Sigmoid colon (tissue), 4 donors: ENCODE measurements at regions not wholly inside any gene's neighbourhood (a gene's known extent, or its start where the extent isn't known, plus 50 kb on each side); places are given as distances from the start of the nearest gene placed in this dataset.

Source experiments
- POLR2AphosphoS5 ChIP-seq, 4 donors: sonication (generic); formaldehyde crosslinking; IDR thresholded peaks; one replicate each; pipeline ENCODE4 v1.6.1; 2017; ENCODE audit warnings: antibody characterized with exemption in 4 of 4
- TF ChIP-seq, protein P1 (sequence below), 4 experiments: fragments of 450-650 bp in 3 of 4; fragments of 200-600 bp in 1 of 4; IDR thresholded peaks; one replicate each; pipeline ENCODE4 v1.5.1; 2016 to 2019; ENCODE audit warnings: antibody characterized with exemption in 4 of 4, mild to moderate bottlenecking in 3 of 4, moderate library complexity in 2 of 4

DNA sequence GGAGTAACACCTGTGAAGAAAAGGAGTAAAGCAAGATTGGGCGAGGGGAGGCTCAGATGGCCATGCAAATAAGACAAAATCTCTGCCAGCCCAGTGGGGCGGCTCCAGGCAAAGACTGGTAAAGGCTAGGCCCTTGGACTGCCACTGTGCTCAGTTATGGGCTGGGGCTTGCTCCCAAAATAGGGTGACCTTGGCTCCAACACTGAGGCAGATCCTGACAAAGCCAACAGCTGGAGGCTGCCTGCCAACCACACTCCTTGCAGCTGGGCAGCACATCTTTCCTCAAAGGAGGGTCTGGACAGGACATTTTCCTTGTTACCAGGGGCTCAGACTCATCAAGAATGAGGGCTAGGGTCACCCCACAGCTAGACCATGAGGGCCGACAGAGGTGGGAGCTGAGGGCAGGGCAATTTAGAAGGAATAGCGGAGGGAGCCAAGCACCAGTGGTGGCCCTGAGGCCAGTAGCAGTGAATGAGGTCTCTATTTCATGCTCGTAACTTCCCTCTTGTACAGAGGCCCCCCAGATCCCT is 86.1 kb downstream of the CHRD start:
- TF ChIP-seq, protein P1, sequence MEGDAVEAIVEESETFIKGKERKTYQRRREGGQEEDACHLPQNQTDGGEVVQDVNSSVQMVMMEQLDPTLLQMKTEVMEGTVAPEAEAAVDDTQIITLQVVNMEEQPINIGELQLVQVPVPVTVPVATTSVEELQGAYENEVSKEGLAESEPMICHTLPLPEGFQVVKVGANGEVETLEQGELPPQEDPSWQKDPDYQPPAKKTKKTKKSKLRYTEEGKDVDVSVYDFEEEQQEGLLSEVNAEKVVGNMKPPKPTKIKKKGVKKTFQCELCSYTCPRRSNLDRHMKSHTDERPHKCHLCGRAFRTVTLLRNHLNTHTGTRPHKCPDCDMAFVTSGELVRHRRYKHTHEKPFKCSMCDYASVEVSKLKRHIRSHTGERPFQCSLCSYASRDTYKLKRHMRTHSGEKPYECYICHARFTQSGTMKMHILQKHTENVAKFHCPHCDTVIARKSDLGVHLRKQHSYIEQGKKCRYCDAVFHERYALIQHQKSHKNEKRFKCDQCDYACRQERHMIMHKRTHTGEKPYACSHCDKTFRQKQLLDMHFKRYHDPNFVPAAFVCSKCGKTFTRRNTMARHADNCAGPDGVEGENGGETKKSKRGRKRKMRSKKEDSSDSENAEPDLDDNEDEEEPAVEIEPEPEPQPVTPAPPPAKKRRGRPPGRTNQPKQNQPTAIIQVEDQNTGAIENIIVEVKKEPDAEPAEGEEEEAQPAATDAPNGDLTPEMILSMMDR (IDR thresholded peaks at IDR 0.05): no peak
- no peak for TF ChIP-seq POLR2AphosphoS5 (IDR thresholded peaks at IDR 0.05)
